ENCODE measurements at regions not wholly inside any gene's neighbourhood (a gene's known extent, or its start where the extent isn't known, plus 50 kb on each side); places are given as distances from the start of the nearest gene placed in this dataset.

DNA sequence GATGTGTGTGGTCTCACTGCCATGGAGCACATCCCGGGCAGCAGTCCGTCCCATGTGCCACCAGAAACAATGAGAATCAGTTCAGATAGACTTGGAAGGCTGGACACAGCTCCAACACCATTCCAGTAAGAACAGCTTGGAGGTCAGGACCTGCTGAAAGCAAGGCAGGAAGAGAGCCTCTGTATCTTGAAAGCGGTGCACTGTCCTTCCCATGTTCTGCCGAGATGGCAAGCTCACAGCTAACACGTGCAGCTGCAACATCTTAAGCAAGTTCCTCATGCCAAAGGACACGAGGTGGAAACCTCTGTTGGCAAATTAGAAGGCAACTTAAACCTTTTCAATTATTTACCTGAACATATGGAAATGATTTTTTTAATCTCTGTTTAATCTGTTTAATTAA lies 175.4 kb downstream of the DLEU7 start:
- no peak for TF ChIP-seq EZH2 (IDR thresholded peaks at IDR 0.05; ENCODE audit: borderline replicate concordance, low read depth, low read length, severe bottlenecking)
- TF ChIP-seq, protein P1, sequence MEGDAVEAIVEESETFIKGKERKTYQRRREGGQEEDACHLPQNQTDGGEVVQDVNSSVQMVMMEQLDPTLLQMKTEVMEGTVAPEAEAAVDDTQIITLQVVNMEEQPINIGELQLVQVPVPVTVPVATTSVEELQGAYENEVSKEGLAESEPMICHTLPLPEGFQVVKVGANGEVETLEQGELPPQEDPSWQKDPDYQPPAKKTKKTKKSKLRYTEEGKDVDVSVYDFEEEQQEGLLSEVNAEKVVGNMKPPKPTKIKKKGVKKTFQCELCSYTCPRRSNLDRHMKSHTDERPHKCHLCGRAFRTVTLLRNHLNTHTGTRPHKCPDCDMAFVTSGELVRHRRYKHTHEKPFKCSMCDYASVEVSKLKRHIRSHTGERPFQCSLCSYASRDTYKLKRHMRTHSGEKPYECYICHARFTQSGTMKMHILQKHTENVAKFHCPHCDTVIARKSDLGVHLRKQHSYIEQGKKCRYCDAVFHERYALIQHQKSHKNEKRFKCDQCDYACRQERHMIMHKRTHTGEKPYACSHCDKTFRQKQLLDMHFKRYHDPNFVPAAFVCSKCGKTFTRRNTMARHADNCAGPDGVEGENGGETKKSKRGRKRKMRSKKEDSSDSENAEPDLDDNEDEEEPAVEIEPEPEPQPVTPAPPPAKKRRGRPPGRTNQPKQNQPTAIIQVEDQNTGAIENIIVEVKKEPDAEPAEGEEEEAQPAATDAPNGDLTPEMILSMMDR (IDR thresholded peaks at IDR 0.05; ENCODE audit: borderline replicate concordance, extremely low read depth, low read length, poor library complexity, severe bottlenecking) = no peak
